Activated naive CD8-positive, alpha-beta T cell treated with anti-CD3 and anti-CD28 coated beads for 36 hours (primary cell): ENCODE measurements at regions not wholly inside any gene's neighbourhood (a gene's known extent, or its start where the extent isn't known, plus 50 kb on each side); places are given as distances from the start of the nearest gene placed in this dataset.
"Not testable (repeated sequence)": the region's sequence is repeated elsewhere in the genome, so short reads cannot be mapped to it uniquely, and the experiment has no call there.

Source experiments
- DNase-seq: peaks from one replicate; pipeline ENCODE4 v3.0.0; 2021
- H3K27ac Mint-ChIP-seq: one replicate; pipeline ENCODE4 v1.8.0; 2022; ENCODE audit warnings: mild to moderate bottlenecking, moderate library complexity, mixed read lengths
- H3K27me3 Mint-ChIP-seq: one replicate; pipeline ENCODE4 v1.8.0; 2022; ENCODE audit warnings: mild to moderate bottlenecking, mixed read lengths
- H3K36me3 Mint-ChIP-seq: one replicate; pipeline ENCODE4 v1.8.0; 2021; ENCODE audit warnings: mild to moderate bottlenecking, mixed read lengths
- H3K4me1 Mint-ChIP-seq: one replicate; pipeline ENCODE4 v1.8.0; 2021; ENCODE audit warnings: mixed read lengths
- H3K4me3 Mint-ChIP-seq: one replicate; pipeline ENCODE4 v1.8.0; 2022; ENCODE audit warnings: mild to moderate bottlenecking, moderate library complexity, mixed read lengths
- H3K9me3 Mint-ChIP-seq: one replicate; pipeline ENCODE4 v1.8.0; 2022; ENCODE audit warnings: mixed read lengths

GRCh38 chr6:14231501-14232280 is 114.1 kb downstream of the CD83 start:
- Mint-ChIP-seq H3K27me3 (no peaks in the 10 kb centered on the region), H3K27ac (no peak overlapping the region), H3K36me3 (no peaks in the 10 kb centered on the region), H3K4me1 (peaks cover 22% of the 10 kb centered on the region), H3K4me3 (no peak overlapping the region), H3K9me3 (no peaks in the 10 kb centered on the region)
- DNase-seq: no peak

DNA sequence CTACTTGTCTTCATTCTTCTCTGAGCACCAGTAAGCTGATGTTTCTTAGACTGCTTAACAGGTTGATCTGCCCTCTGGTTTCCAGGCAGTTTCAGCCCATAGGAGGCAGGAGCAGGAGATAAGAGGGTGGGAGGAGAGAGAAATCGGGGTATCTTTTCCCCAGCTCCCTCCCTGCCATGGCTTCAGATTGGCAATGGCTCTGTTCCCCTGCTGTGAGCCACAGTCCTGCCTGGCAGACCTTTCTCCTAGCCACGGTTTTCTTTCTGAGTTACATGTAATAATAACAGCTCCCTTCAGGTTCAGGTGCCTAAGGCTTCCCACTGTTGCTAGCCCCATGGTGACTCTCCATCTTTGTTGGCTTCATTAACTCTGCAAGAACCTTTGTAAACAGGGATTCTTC is 115.3 kb downstream of the CD83 start:
- Mint-ChIP-seq H3K36me3 (no peaks in the 10 kb centered on the region), H3K9me3 (no peaks in the 10 kb centered on the region), H3K27me3 (no peaks in the 10 kb centered on the region), H3K4me3 (no peak overlapping the region), H3K27ac (no peak overlapping the region), H3K4me1 (peaks cover 20% of the 10 kb centered on the region)
- DNase-seq: no peak

GRCh38 chr6:14235653-14236356 is 118.2 kb downstream of the CD83 start:
- Mint-ChIP-seq H3K9me3 (no peaks in the 10 kb centered on the region), H3K27ac (no peak overlapping the region), H3K27me3 (no peaks in the 10 kb centered on the region), H3K4me3 (no peak overlapping the region), H3K36me3 (no peaks in the 10 kb centered on the region), H3K4me1 (peaks cover 11% of the 10 kb centered on the region)
- DNase-seq: no peak

DNA sequence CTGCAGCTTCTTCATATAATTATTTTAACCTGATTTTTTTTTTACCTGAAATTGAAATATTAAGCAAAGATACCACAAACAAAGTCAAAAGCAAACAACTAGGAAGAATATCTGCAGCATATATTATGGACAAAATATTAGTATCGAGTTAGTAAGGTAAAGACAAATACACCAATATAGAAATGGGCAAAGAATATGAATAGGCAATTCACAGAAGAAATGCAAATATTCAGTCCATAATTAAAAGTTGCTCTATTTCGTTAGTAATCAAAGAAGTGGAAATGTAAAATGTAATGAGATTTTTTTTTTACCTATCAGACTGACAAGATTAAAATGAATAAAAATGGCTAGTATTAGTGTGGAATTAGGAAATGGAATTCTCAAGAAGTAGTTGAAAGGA is 121.5 kb downstream of the CD83 start:
- Mint-ChIP-seq H3K9me3 (no peaks in the 10 kb centered on the region), H3K36me3 (no peaks in the 10 kb centered on the region), H3K4me3 (no peak overlapping the region), H3K27me3 (no peaks in the 10 kb centered on the region), H3K4me1 (peaks cover 6% of the 10 kb centered on the region), H3K27ac (no peak overlapping the region)
- no peak for DNase-seq

- H3K27me3 Mint-ChIP-seq: no peaks in the 10 kb centered on the region
- DNase-seq: no peak
- H3K27ac Mint-ChIP-seq: no peak overlapping the region
- no peaks in the 10 kb centered on the region for H3K9me3 Mint-ChIP-seq
- H3K4me1 Mint-ChIP-seq: peaks cover 6% of the 10 kb centered on the region
- H3K4me3 Mint-ChIP-seq: no peak overlapping the region
- no peaks in the 10 kb centered on the region for H3K36me3 Mint-ChIP-seq
These were observed 123.0 kb downstream of the CD83 start for GRCh38 chr6:14240411-14241166.

DNA sequence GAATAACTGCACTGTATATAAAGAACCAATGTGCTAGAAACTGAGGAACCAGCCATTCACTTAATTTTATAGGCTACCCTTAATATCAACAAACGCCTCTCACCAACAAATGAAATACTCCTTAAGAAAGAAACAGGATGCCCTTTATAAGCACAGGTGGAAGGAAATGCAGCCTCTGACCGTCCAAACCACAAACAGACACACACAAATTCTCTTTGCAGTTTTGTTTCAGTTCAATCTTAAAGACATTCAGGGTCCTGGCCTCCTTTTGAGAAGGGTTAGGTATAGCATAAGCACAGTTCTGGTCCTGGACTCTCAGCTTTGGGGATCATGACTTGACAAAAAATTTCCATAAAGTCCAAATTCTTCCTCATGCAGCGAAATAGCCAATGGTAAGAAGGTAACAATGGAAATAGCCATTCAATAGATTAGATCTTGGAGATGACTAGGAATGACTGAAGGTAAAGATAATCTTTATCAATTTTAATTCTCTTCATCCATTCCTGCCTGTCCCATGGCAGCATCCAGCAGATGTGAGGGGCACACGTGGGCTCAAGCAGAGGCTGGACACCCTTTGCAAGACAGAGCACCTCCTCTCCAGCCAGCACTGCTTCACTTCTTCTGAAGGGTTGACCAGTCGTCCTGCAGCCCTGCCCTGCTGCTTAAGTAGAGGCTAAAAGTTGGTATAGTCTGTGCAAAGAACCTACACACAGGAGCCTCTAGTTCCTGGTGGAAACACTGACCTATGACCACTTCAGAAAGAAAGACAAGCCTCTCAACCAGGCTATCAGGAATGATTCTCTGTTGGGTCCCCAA is 123.9 kb downstream of the CD83 start:
- peaks cover 6% of the 10 kb centered on the region for H3K4me1 Mint-ChIP-seq
- no peaks in the 10 kb centered on the region for H3K9me3 Mint-ChIP-seq
- DNase-seq: no peak
- H3K27me3 Mint-ChIP-seq: no peaks in the 10 kb centered on the region
- H3K4me3 Mint-ChIP-seq: no peak overlapping the region
- no peaks in the 10 kb centered on the region for H3K36me3 Mint-ChIP-seq
- H3K27ac Mint-ChIP-seq: no peak overlapping the region

DNA sequence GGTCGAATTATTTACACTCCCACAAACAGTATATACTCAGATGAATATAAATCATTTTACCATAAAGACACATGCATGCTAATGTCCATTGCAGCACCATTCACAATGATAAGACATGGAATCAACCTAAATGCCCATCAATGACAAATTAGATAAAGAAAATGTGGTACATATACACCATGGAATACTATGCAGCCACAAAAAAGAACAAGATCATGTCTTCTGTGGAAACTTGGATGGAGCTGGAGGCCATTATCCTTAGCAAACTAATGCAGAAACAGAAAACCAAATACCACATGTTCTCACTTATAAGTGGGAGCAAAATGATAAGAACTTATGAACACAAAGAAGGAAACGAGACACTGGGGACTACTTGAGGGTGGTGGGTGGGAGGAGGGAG is 125.3 kb downstream of the CD83 start:
- H3K4me3 Mint-ChIP-seq, H3K27ac Mint-ChIP-seq, H3K4me1 Mint-ChIP-seq, H3K27me3 Mint-ChIP-seq, DNase-seq, H3K36me3 Mint-ChIP-seq, H3K9me3 Mint-ChIP-seq: not testable (repeated sequence)

DNA sequence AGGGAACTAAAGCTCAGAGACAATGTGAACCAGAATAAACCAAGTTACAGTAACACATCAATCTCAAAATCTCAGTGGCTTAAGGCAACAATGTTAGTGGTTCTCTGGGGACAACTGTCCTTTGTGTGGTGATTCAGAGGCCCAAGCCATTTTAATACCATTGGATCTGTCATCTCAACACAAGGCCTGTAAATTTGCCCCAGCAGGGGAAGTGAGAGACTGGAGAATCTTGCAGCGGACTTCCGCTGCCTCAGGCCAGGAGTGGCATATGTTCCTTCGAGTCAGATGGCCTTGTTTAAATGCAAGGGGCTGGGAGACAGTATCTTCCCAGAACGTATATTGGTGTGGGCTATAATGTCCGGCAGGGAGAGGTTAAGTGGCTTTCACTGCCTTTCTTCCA is 126.0 kb downstream of the CD83 start:
- DNase-seq: no peak
- no peak overlapping the region for H3K27ac Mint-ChIP-seq
- no peak overlapping the region for H3K4me3 Mint-ChIP-seq
- H3K27me3 Mint-ChIP-seq: no peaks in the 10 kb centered on the region
- no peaks in the 10 kb centered on the region for H3K36me3 Mint-ChIP-seq
- H3K4me1 Mint-ChIP-seq: peaks cover 6% of the 10 kb centered on the region
- no peaks in the 10 kb centered on the region for H3K9me3 Mint-ChIP-seq

- DNase-seq: no peak
- no peaks in the 10 kb centered on the region for H3K9me3 Mint-ChIP-seq
- no peaks in the 10 kb centered on the region for H3K27me3 Mint-ChIP-seq
- no peak overlapping the region for H3K4me3 Mint-ChIP-seq
- no peaks in the 10 kb centered on the region for H3K36me3 Mint-ChIP-seq
- no peaks in the 10 kb centered on the region for H3K4me1 Mint-ChIP-seq
- H3K27ac Mint-ChIP-seq: no peak overlapping the region
These were observed 129.3 kb downstream of the CD83 start for GRCh38 chr6:14246876-14247275.

DNA sequence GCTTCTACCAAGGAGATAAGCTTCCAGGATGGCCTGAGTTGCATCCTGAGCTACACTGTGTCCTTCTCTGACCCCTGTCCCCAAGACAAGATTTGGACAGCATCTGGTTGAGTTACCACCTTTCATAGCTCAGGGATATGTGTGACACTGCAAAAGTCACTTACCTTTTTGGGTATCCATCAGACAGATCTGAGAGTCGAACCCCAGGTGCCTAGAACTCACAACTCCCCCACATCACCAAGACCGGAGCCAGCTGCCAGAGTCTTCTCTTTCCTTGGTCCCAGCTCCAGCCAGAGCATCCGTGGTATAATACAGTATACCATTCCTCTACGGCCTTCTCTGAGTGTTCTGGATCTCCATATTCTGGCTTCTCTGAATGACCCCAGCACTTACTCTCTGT is 133.0 kb downstream of the CD83 start:
- H3K4me3 Mint-ChIP-seq: no peak overlapping the region
- H3K36me3 Mint-ChIP-seq: no peaks in the 10 kb centered on the region
- no peaks in the 10 kb centered on the region for H3K9me3 Mint-ChIP-seq
- no peak for DNase-seq
- H3K27ac Mint-ChIP-seq: no peak overlapping the region
- no peaks in the 10 kb centered on the region for H3K27me3 Mint-ChIP-seq
- H3K4me1 Mint-ChIP-seq: peaks cover 8% of the 10 kb centered on the region

DNA sequence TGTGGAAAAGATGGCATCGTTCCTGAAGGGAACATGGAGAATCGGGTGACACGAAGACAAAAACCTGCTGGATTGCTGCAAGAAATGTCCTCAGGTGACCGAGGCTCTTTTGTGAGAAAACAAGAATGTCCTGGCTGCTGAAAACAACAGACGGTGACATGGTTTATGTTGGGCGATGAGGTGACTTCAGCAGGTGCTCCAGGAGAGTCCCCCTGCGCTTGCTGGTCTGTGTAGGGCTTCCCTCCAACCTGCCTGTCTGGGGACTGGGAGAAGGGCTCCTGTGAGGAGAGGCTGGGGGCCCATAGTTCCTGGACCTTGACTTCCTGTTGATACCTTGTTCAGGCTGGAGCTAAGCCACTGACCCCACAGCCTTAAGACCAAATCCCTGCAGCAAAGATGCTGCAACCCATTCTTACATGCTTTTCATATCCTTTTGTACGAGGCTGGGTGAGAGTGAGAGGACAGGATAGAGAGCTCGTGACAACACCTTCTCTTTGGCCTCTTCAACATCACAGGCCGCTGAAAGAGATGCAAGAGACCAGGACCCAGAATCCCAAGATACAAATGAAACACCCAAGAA is 134.8 kb downstream of the CD83 start:
- Mint-ChIP-seq H3K27me3 (no peaks in the 10 kb centered on the region), H3K9me3 (no peaks in the 10 kb centered on the region), H3K4me1 (peaks cover 8% of the 10 kb centered on the region), H3K36me3 (no peaks in the 10 kb centered on the region), H3K27ac (no peak overlapping the region), H3K4me3 (no peak overlapping the region)
- no peak for DNase-seq

DNA sequence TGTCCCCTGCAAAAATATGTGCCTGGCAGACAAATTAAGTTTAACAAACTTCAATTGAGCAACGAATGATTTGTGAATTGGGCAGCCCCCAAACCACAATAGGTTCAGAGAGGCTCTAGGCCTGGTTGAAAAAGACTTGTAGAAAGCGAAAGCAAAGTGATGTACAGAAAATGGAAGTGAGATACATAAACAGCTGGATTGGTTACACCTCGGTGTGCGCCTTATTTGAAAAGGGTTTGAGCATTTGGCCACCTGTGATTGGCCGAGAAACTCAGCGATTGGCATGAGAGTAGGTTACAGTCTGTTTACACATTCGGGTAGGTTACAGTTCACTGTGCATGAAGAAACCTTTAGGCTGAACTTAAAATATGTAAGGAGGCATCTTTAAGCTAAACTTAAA is 136.9 kb downstream of the CD83 start:
- Mint-ChIP-seq H3K27ac (peak overlapping the region; percentile 40), H3K4me3 (no peak overlapping the region), H3K9me3 (no peaks in the 10 kb centered on the region), H3K4me1 (peaks cover 8% of the 10 kb centered on the region), H3K36me3 (no peaks in the 10 kb centered on the region), H3K27me3 (no peaks in the 10 kb centered on the region)
- no peak for DNase-seq

- Mint-ChIP-seq H3K27me3 (no peaks in the 10 kb centered on the region), H3K4me3 (no peak overlapping the region), H3K4me1 (peaks cover 8% of the 10 kb centered on the region), H3K36me3 (no peaks in the 10 kb centered on the region), H3K9me3 (peaks cover 2% of the 10 kb centered on the region), H3K27ac (no peak overlapping the region)
- DNase-seq: no peak
These were observed 138.3 kb downstream of the CD83 start for GRCh38 chr6:14255916-14256315.

GRCh38 chr6:14258117-14258516 is 140.5 kb downstream of the CD83 start:
- DNase-seq: no peak
- Mint-ChIP-seq H3K27me3 (no peaks in the 10 kb centered on the region), H3K4me1 (peaks cover 8% of the 10 kb centered on the region), H3K36me3 (no peaks in the 10 kb centered on the region), H3K4me3 (no peak overlapping the region), H3K9me3 (peaks cover 4% of the 10 kb centered on the region), H3K27ac (no peak overlapping the region)
